ENCODE measurements at regions not wholly inside any gene's neighbourhood (a gene's known extent, or its start where the extent isn't known, plus 50 kb on each side); places are given as distances from the start of the nearest gene placed in this dataset.

DNA sequence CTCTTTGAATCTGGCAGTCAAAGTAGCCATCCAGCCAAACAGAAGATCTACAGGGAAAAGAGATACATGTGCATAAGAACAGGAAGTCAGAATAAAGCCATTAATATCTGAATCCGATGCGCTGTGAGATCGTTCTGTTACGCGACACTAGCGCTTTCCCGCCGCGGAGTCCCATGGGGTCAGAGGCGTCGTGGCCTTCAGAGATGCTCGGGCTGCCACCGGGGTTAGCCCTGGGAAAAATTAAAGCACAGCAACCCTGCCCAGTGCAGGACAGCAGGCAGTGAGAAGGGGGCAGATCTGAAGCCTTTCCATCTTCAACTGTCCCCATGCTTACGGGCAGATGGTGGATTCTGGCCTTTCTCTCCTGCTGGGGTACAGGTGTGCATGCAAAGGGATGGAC lies 225.6 kb upstream of the MGMT start:
- TF ChIP-seq, protein P1, sequence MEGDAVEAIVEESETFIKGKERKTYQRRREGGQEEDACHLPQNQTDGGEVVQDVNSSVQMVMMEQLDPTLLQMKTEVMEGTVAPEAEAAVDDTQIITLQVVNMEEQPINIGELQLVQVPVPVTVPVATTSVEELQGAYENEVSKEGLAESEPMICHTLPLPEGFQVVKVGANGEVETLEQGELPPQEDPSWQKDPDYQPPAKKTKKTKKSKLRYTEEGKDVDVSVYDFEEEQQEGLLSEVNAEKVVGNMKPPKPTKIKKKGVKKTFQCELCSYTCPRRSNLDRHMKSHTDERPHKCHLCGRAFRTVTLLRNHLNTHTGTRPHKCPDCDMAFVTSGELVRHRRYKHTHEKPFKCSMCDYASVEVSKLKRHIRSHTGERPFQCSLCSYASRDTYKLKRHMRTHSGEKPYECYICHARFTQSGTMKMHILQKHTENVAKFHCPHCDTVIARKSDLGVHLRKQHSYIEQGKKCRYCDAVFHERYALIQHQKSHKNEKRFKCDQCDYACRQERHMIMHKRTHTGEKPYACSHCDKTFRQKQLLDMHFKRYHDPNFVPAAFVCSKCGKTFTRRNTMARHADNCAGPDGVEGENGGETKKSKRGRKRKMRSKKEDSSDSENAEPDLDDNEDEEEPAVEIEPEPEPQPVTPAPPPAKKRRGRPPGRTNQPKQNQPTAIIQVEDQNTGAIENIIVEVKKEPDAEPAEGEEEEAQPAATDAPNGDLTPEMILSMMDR (IDR thresholded peaks at IDR 0.05): no peak
- no peak for TF ChIP-seq POLR2A (IDR thresholded peaks at IDR 0.05)
